ENCODE measurements at regions not wholly inside any gene's neighbourhood (a gene's known extent, or its start where the extent isn't known, plus 50 kb on each side); places are given as distances from the start of the nearest gene placed in this dataset.

- ChIA-PET CTCF (no interaction called here), POLR2A (no interaction called here)
- Histone ChIP-seq H3K79me2 (ENCODE audit: insufficient read depth) (no peaks in the 10 kb centered on the region), H3K9ac (no peak overlapping the region), H3K9me3 (no peaks in the 10 kb centered on the region), H3K36me3 (replicated peaks in 1 of 2; ENCODE audit: control insufficient read depth in 1 of 2, insufficient read depth in 2 of 2, low read length in 1 of 2) (no peaks in the 10 kb centered on the region), H3K4me3 (ENCODE audit: low read depth in 2 of 2, low read length in 1 of 2) (no peak overlapping the region), H3K27me3 (ENCODE audit: insufficient read depth) (no peaks in the 10 kb centered on the region), H3K27ac (ENCODE audit: low read depth in 2 of 2, low read length in 1 of 2) (no peak overlapping the region), H3K9me2 (no peaks in the 10 kb centered on the region), H3K4me1 (ENCODE audit: control insufficient read depth in 1 of 2, insufficient read depth in 2 of 2, low read depth in 1 of 2, low read length in 1 of 2) (no peaks in the 10 kb centered on the region), H4K20me1 (ENCODE audit: insufficient read depth) (no peaks in the 10 kb centered on the region), H2AFZ (ENCODE audit: low read depth) (no peak overlapping the region), H3F3A (replicated peaks; ENCODE audit: insufficient read depth) (no peaks in the 10 kb centered on the region), H3K4me2 (no peak overlapping the region)
- 3% methylated on average over 4 of the region's 4 CpGs for WGBS (ENCODE audit: low lambda C conversion rate)
- no peak for DNase-seq
- no peak for TF ChIP-seq FOXJ3 (CRISPR knock-in tag; IDR thresholded peaks at IDR 0.05)
Observed at GRCh38 chr20:6384380-6384779, 261.6 kb upstream of the FERMT1 start.

DNA sequence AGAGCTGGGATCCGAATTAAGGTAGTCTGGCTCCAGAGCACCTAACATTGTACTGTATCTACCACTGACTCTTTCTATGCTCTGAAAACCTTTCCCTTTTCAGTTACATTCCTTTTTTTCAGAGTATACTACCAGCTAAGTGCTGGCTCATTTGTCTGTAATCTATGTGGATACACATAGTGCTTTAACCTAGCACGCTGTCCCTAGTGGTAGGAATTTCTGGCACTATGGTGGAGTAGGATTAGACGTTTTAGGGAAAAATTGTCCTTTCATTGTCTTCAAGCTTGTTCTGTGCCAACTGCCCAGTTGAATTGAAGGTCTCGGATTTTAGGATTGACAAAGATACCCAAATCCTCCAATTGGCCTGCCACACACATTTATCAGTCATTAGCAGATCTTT, 259.1 kb upstream of the FERMT1 start:
- no peaks in the 10 kb centered on the region for H4K20me1 ChIP-seq (ENCODE audit: insufficient read depth)
- H3F3A ChIP-seq (replicated peaks; ENCODE audit: insufficient read depth): no peaks in the 10 kb centered on the region
- H3K9ac ChIP-seq: no peak overlapping the region
- TF ChIP-seq, protein P1, sequence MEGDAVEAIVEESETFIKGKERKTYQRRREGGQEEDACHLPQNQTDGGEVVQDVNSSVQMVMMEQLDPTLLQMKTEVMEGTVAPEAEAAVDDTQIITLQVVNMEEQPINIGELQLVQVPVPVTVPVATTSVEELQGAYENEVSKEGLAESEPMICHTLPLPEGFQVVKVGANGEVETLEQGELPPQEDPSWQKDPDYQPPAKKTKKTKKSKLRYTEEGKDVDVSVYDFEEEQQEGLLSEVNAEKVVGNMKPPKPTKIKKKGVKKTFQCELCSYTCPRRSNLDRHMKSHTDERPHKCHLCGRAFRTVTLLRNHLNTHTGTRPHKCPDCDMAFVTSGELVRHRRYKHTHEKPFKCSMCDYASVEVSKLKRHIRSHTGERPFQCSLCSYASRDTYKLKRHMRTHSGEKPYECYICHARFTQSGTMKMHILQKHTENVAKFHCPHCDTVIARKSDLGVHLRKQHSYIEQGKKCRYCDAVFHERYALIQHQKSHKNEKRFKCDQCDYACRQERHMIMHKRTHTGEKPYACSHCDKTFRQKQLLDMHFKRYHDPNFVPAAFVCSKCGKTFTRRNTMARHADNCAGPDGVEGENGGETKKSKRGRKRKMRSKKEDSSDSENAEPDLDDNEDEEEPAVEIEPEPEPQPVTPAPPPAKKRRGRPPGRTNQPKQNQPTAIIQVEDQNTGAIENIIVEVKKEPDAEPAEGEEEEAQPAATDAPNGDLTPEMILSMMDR (IDR thresholded peaks at IDR 0.05): peak; percentile 55
- TF ChIP-seq ZBTB33 (IDR thresholded peaks at IDR 0.05; ENCODE audit: borderline replicate concordance, low read depth) (no peak), TEAD4 (IDR thresholded peaks at IDR 0.05; ENCODE audit: borderline replicate concordance, insufficient read depth) (no peak)
- H3K4me2 ChIP-seq: no peak overlapping the region
- H3K9me2 ChIP-seq: no peaks in the 10 kb centered on the region
- ChIA-PET POLR2A (no interaction called here), CTCF (interaction anchor here (0.5 to 1.8 kb wide), 5 partner anchors 9 to 194 kb away, joined by 3 to 12 read pairs (median 3); no protein-coding TSS in a partner anchor)
- no peaks in the 10 kb centered on the region for H3K4me1 ChIP-seq (ENCODE audit: control insufficient read depth in 1 of 2, insufficient read depth in 2 of 2, low read depth in 1 of 2, low read length in 1 of 2)
- H3K9me3 ChIP-seq: no peaks in the 10 kb centered on the region
- no peaks in the 10 kb centered on the region for H3K36me3 ChIP-seq (replicated peaks in 1 of 2; ENCODE audit: control insufficient read depth in 1 of 2, insufficient read depth in 2 of 2, low read length in 1 of 2)
- H3K27ac ChIP-seq (ENCODE audit: low read depth in 2 of 2, low read length in 1 of 2): no peak overlapping the region
- peak; percentile 19 for DNase-seq
- H2AFZ ChIP-seq (ENCODE audit: low read depth): no peak overlapping the region
- H3K4me3 ChIP-seq (ENCODE audit: low read depth in 2 of 2, low read length in 1 of 2): no peak overlapping the region; a peak in 1 of 4 replicates
- WGBS (ENCODE audit: low lambda C conversion rate): 5% methylated on average over 4 of the region's 4 CpGs
- H3K27me3 ChIP-seq (ENCODE audit: insufficient read depth): no peaks in the 10 kb centered on the region
- H3K79me2 ChIP-seq (ENCODE audit: insufficient read depth): no peaks in the 10 kb centered on the region

- H3K9me3 ChIP-seq: no peaks in the 10 kb centered on the region
- no peak overlapping the region for H2AFZ ChIP-seq (ENCODE audit: low read depth)
- no peaks in the 10 kb centered on the region for H3K27me3 ChIP-seq (ENCODE audit: insufficient read depth)
- H3F3A ChIP-seq (replicated peaks; ENCODE audit: insufficient read depth): no peaks in the 10 kb centered on the region
- TF ChIP-seq GATA2 (CRISPR knock-in tag; IDR thresholded peaks at IDR 0.05): no peak
- no peak for TF ChIP-seq REST (IDR thresholded peaks at IDR 0.05; ENCODE audit: low read depth, low read length)
- no peak for TF ChIP-seq ELF1 (IDR thresholded peaks at IDR 0.05)
- no peak for TF ChIP-seq GABPA (IDR thresholded peaks at IDR 0.05; ENCODE audit: low read depth)
- TF ChIP-seq TAF1 (IDR thresholded peaks at IDR 0.05; ENCODE audit: borderline replicate concordance, low read depth, low read length): no peak
- no peak for TF ChIP-seq SIN3A (IDR thresholded peaks at IDR 0.05; ENCODE audit: borderline replicate concordance, low read depth, low read length)
- H3K36me3 ChIP-seq (replicated peaks in 1 of 2; ENCODE audit: control insufficient read depth in 1 of 2, insufficient read depth in 2 of 2, low read length in 1 of 2): no peaks in the 10 kb centered on the region
- H4K20me1 ChIP-seq (ENCODE audit: insufficient read depth): no peaks in the 10 kb centered on the region
- ChIA-PET POLR2A (no interaction called here), CTCF (no interaction called here)
- no peak overlapping the region for H3K4me3 ChIP-seq (ENCODE audit: low read depth in 2 of 2, low read length in 1 of 2)
- no peaks in the 10 kb centered on the region for H3K79me2 ChIP-seq (ENCODE audit: insufficient read depth)
- no peak overlapping the region for H3K4me2 ChIP-seq
- no peak overlapping the region for H3K27ac ChIP-seq (ENCODE audit: low read depth in 2 of 2, low read length in 1 of 2)
- DNase-seq: no peak
- H3K9me2 ChIP-seq: no peaks in the 10 kb centered on the region; the same call in 1 of the 2 replicates
- H3K4me1 ChIP-seq (ENCODE audit: control insufficient read depth in 1 of 2, insufficient read depth in 2 of 2, low read depth in 1 of 2, low read length in 1 of 2): no peaks in the 10 kb centered on the region; a peak in 1 of 4 replicates
- H3K9ac ChIP-seq: no peak overlapping the region
Observed at GRCh38 chr20:6362245-6362644, 239.4 kb upstream of the FERMT1 start.

Data from SK-N-SH (cell line).